ENCODE measurements at regions not wholly inside any gene's neighbourhood (a gene's known extent, or its start where the extent isn't known, plus 50 kb on each side); places are given as distances from the start of the nearest gene placed in this dataset.
"Not testable (repeated sequence)": the region's sequence is repeated elsewhere in the genome, so short reads cannot be mapped to it uniquely, and the experiment has no call there.

GRCh38 chr4:62627141-62627540 is 1427.0 kb downstream of the ADGRL3 start:
- DNase-seq: peak; percentile 34

- DNase-seq: peak; percentile 11
Observed at GRCh38 chr4:62622089-62622488, 1422.0 kb downstream of the ADGRL3 start.

DNA sequence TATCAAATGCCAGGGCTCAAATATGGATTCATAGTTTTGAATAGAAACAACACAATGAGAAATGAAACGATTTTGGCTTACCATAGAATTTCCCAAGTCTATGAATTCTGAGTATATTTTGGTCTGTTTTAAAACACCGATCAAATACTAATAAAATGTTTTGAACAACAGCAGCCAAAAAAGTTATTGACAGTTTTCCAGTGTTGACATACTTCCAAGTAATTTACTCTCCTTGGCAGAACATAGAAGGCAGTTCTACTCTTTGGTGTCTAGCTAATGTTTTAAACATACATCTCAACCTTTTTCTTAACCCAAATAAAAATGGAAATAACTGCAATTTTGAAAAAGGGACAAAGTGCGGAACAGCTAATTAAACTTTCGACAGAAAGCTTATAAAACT is 1419.8 kb downstream of the ADGRL3 start:
- DNase-seq: no peak

DNA sequence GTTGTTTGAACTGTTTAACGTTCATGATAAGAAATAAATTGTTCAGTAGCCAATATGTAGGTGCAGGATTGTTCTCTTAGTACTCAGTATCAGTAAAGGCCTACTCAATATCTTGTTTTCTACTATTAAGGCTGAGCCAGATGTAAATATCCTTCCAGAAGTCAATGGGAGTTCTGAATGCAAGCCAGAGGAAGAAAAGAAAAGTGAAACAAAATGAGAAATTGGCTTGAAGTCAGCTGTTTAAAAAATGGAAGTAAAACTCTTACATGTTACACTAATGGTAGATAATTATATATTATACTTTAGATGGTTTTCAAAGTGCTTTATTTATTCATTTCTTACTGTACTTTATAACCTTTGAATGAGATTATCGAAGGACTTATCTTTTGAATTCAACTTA is 1417.9 kb downstream of the ADGRL3 start:
- no peak for DNase-seq

DNA sequence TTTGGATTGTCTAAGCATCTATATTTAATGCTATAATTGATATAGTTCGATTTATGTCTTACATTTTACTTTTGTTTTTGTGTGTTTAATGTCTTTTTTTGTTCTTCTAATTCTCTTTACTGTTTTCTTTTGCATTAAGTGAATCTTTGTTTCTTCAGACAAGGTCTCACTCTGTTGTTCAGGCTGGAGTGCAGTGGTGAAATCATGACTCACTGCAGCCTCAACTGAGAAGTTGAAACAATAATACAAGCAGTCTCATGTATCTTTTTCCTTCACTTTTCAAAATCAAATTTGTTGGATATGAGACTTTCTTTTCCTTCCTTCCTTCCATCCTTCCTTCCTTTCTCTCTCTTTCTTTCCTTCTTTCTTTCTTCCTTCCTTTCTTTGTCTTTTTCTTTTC is 1401.6 kb downstream of the ADGRL3 start:
- no peak for DNase-seq

- DNase-seq: not testable (repeated sequence)
Observed at GRCh38 chr4:62595265-62595664, 1395.1 kb downstream of the ADGRL3 start.

DNA sequence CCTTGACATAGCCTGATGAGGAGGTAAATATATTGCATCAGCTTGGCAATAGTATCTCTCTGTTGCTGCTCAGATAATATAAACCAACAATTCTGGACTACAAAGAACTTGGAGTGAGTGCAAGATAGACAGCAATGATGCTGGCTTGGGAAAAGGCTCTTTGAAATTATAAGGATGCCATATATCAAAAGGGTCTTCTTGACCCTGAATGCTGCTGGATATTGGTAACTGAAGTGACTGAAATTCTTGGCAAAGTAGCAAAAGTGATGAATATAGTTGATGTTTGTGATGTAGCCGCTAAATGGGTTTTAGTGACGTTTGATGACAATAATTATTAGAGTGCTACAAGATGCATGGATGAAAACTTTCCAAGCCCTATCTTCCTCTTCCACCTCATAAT is 1391.6 kb downstream of the ADGRL3 start:
- DNase-seq: no peak

DNA sequence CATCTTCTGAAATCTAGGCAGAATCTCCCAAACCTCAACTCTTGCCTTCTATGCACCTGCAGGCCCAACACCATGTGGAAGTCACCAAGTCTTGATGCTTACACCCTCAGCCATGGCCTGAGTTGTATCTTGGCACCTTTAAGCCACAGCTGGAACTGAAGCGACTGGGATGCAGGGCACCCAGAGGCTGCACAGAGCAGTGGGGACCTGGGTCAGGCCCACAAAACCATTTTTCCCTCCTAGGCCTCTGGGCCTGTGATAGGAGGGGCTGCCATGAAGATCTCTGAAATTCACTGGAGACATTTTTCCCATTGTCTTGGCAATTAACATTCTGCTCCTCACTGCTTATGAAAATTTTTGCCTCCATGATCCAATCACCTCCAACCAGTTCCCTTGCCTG is 1388.5 kb downstream of the ADGRL3 start:
- no peak for DNase-seq

DNA sequence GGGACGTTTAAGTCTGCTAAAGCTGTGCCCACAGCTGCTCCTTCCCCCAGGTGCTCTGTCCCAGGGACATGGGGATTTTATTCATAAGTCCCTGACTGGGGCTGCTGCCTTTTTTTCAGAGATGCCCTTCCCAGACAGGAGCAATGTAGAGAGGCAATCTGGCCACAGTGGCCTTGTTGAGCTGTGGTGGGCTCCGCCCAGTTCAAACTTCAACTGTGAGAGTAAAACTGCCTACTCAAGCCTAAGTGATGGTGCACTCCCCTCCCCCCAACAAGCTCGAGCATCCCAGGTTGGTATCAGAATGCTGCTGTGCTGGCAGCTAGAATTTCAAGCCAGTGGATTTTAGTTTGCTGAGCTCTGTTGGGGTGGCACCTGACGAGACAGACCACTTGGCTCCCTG is 1371.4 kb downstream of the ADGRL3 start:
- DNase-seq: no peak

GRCh38 chr4:62560858-62561257 is 1360.7 kb downstream of the ADGRL3 start:
- no peak for DNase-seq

DNA sequence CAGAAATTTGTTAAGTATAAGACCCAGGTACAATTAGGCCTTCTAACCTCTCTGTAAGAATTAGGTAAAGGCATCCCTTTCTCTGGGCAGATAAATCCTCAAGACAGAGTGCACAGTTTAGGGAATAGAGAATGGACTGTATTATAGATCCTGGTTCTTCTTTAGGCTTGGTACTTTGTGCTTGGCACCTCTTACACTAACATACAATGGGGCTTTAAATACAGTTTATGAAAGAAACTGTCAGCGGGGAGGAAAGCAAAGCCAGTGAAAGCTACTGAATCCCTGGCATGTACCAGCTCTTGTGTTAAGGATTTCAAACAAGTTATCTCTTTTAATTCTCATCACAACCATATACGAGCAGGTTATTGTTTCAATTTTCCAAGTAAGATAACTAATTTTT is 1350.0 kb downstream of the ADGRL3 start:
- no peak for DNase-seq

GRCh38 chr4:62549601-62550000 is 1349.5 kb downstream of the ADGRL3 start:
- no peak for DNase-seq

DNA sequence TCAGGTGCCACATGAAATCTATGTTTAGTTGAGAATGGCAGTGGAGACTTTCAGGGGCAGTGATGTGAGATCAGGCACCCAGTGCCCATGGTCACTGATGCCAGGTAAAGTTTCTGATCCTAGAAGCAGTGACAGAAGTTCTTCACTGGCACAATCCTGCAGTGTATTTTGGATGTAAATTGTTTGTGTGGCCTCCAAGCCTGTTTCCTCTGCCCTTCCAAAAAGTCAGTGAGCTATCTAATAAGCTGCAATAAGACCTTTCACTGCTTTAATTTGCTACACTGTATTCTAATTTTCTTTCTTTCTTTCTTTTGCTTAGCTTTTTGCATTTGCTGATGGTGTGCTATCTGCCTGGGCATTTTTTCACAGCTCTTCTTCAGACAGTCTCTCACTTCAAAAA is 1348.6 kb downstream of the ADGRL3 start:
- no peak for DNase-seq

DNA sequence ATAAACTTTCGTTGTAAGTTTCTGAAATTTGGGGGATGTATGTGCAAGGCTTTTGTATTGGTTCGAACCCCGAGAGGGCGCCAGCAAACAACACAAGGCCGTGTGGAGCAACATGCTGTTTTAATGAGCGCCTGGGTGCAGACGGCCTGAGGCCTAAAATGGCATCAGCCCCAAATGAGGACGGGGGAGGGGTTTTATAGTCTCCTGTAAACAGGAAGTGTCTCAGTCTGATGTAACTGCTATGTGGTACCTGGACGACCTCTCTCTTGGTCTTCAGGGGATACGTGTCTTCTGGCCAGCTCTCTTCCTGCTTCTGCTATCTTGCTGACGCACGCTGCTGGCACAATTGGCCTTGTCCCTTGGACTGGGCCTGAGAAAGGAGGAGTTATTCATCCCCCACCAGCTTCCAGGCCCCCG is 1348.0 kb downstream of the ADGRL3 start:
- DNase-seq: no peak

DNA sequence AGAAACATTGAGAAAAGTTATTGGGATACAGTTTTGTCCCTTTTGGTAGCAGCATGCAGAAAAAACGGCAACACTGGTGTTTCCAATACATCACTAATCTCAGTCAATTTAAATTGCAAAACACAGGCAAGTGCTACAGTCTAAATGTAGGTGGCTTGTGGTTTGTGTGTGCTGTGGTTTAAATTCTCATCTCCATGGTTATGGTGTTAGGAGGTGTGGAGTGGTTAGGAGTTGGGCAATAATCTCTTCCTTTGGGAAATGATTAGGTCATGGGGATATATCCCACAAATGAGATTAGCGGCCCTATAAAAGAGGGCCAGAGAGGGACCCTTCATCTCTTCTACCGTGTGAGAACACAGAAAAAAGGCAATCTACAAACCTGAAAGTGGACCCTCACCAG is 1344.3 kb downstream of the ADGRL3 start:
- no peak for DNase-seq

DNA sequence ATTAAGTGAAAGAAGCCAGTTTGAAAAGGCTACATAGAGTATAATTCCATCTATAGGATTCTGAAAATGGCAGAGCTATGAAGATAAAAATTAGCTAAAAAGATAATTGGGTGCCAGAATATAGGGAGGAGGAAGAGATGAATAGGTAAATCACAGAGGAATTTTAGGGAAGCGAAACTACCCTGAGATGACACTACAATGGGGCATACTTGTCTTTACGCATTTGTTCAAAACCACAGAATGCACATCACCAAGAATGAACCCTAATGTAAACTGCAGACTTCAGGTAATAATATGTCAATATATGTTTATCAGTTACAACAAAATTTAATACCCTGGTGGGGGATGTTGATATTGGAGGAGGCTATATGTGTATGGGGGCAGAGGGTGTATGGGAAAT is 1342.9 kb downstream of the ADGRL3 start:
- DNase-seq: no peak

DNA sequence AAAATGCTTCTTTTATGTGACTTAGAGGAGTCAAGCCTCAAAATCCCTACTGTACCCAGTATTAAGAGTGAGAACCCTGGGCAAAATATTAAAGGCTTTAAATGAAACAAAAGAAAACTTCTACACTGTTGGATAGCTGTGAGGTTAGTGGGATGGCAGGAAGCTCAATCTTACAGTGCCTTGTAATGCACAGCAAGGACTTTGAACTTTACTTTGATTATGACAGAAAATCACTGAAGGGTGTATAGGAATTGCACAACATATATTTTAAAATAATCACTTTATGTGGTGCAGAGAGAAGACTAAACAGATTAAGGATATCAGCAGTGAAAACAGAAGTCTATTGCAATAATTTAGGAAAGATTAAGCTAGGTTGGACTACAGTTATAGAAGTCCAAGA is 1333.4 kb downstream of the ADGRL3 start:
- DNase-seq: no peak

GRCh38 chr4:62531731-62532130 is 1331.6 kb downstream of the ADGRL3 start:
- DNase-seq: no peak

- DNase-seq: no peak
Observed at GRCh38 chr4:62531264-62531663, 1331.1 kb downstream of the ADGRL3 start.

- DNase-seq: no peak
Observed at GRCh38 chr4:62528874-62529273, 1328.7 kb downstream of the ADGRL3 start.

GRCh38 chr4:62526671-62527070 is 1326.5 kb downstream of the ADGRL3 start:
- no peak for DNase-seq

- DNase-seq: no peak
Observed at GRCh38 chr4:62523256-62523655, 1323.1 kb downstream of the ADGRL3 start.

DNA sequence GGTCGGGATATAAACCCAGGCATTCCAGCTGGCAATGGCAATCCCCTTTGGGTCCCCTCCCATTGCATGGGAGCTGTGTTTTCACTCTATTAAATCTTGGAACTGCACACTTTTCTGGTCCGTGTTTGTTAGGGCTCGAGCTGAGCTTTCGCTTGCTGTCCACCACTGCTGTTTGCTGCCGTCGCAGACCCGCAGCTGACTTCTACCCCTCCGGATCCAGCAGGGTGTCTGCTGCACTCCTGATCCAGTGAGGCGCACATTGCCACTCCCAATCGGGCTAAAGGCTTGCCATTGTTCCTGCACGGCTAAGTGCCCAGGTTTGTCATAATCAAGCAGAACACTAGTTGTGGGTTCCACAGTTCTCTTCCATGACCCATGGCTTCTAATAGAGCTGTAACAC is 1322.1 kb downstream of the ADGRL3 start:
- no peak for DNase-seq

DNA sequence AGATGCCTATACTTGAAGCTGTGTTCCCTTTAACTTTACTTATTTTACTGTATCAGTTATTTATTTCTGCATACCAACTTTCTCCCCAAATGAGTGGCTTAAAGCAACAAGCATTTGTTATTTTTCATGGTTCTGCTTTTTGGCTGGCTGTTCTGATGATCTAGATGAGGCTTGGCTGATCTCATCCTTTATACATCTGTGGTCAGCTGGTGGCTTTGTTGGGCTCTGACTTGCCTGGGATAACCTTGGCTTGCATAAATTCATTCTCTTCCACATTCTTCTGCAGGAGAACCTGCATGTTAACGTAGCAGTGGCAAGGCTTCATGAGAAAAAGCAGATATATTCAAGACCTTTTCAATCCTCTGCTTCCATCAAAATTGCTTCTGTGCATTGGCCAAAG is 1317.6 kb downstream of the ADGRL3 start:
- no peak for DNase-seq

DNA sequence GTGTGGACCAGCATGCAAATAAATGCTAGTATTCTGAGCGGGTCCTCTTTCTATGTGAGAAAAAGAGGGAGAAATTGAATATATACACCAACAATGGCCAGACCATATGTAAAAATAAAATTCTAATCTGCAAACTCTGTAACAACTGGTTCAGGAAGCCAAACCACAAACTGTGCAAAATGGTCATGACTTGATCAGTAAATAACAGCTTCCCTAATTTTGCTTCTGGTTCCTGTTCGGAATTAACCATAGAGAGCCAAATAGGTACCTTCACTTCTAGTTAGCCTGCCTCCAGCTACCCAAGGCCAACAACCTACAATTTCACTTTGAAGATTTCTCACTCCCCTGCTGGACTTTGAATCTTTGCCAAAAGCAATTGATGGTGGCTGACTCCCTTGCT is 1313.2 kb downstream of the ADGRL3 start:
- no peak for DNase-seq

GRCh38 chr4:62512271-62512670 is 1312.1 kb downstream of the ADGRL3 start:
- no peak for DNase-seq
